NT2/D1 (cell line): ENCODE measurements at regions not wholly inside any gene's neighbourhood (a gene's known extent, or its start where the extent isn't known, plus 50 kb on each side); places are given as distances from the start of the nearest gene placed in this dataset.
"Not testable (repeated sequence)": the region's sequence is repeated elsewhere in the genome, so short reads cannot be mapped to it uniquely, and the experiment has no call there.

Source experiments
- DNase-seq: peaks from one replicate; pipeline ENCODE4 v3.0.0-alpha.2; 2011; ENCODE audit warnings: low read depth, low spot score
- H3K27me3 ChIP-seq: 2 replicates; pipeline ENCODE4 v1.6.0; 2011; ENCODE audit warnings: mild to moderate bottlenecking; ENCODE audit not compliant: insufficient read length, insufficient read depth
- H3K36me3 ChIP-seq: 2 replicates; pipeline ENCODE4 v1.6.1; 2011; ENCODE audit warnings: mild to moderate bottlenecking, low read length, mixed read lengths; ENCODE audit not compliant: insufficient read depth, insufficient read length
- H3K4me1 ChIP-seq: 2 replicates; pipeline ENCODE4 v1.5.1; 2011; ENCODE audit not compliant: insufficient read depth, insufficient read length
- H3K4me3 ChIP-seq: 2 replicates; pipeline ENCODE4 v1.5.1; 2011; ENCODE audit warnings: low read depth; ENCODE audit not compliant: insufficient read length
- H3K9ac ChIP-seq: 2 replicates; pipeline ENCODE4 v1.6.0; 2011; ENCODE audit warnings: low read depth; ENCODE audit not compliant: insufficient read length
- H3K9me3 ChIP-seq: 2 replicates; pipeline ENCODE4 v1.5.1; 2011; ENCODE audit warnings: mild to moderate bottlenecking, low read length; ENCODE audit not compliant: insufficient read depth
- SUZ12 ChIP-seq: IDR thresholded peaks from 2 replicates; pipeline ENCODE4 v1.6.1; 2011; ENCODE audit not compliant: insufficient read length, insufficient read depth; ENCODE audit errors: extremely low read depth
- YY1 ChIP-seq: IDR thresholded peaks from 2 replicates; pipeline ENCODE4 v1.6.1; 2011; ENCODE audit not compliant: insufficient read length, insufficient read depth
- ZNF274 ChIP-seq: IDR thresholded peaks from 2 replicates; pipeline ENCODE4 v1.6.1; 2011; ENCODE audit warnings: mild to moderate bottlenecking, low read depth, low read length

GRCh38 chr12:131276501-131277185 is 322.9 kb downstream of the ADGRD1 start:
- Histone ChIP-seq H3K4me1 (peaks cover 5% of the 10 kb centered on the region), H3K36me3 (no peaks in the 10 kb centered on the region), H3K9me3 (no peaks in the 10 kb centered on the region), H3K27me3 (peaks cover 2% of the 10 kb centered on the region), H3K4me3 (no peak overlapping the region), H3K9ac (no peak overlapping the region)
- no peak for TF ChIP-seq YY1
- no peak for TF ChIP-seq ZNF274
- DNase-seq, result no peak

- H3K36me3 ChIP-seq, DNase-seq, H3K4me3 ChIP-seq, H3K4me1 ChIP-seq, H3K9me3 ChIP-seq, H3K27me3 ChIP-seq, H3K9ac ChIP-seq: not testable (repeated sequence)
Observed at GRCh38 chr12:131277186-131278091, 323.7 kb downstream of the ADGRD1 start.

- not testable (repeated sequence) for H3K4me3 ChIP-seq, H3K27me3 ChIP-seq, H3K4me1 ChIP-seq, H3K9ac ChIP-seq, H3K9me3 ChIP-seq, DNase-seq, H3K36me3 ChIP-seq
Observed at GRCh38 chr12:131278451-131279115, 324.9 kb downstream of the ADGRD1 start.

- peaks cover 7% of the 10 kb centered on the region for H3K4me1 ChIP-seq
- H3K9ac ChIP-seq, result no peak overlapping the region
- peaks cover 2% of the 10 kb centered on the region for H3K27me3 ChIP-seq
- no peaks in the 10 kb centered on the region for H3K36me3 ChIP-seq
- no peak for DNase-seq
- H3K4me3 ChIP-seq, result no peak overlapping the region
- TF ChIP-seq YY1 (no peak), SUZ12 (no peak), ZNF274 (no peak)
- H3K9me3 ChIP-seq, result no peaks in the 10 kb centered on the region
Observed at GRCh38 chr12:131279281-131279921, 325.7 kb downstream of the ADGRD1 start.

- no peak for DNase-seq
- Histone ChIP-seq H3K4me3 (no peak overlapping the region), H3K36me3 (no peaks in the 10 kb centered on the region), H3K4me1 (peaks cover 7% of the 10 kb centered on the region), H3K27me3 (no peaks in the 10 kb centered on the region), H3K9me3 (no peaks in the 10 kb centered on the region), H3K9ac (no peak overlapping the region)
- TF ChIP-seq YY1 (no peak), SUZ12 (no peak), ZNF274 (no peak)
Observed at GRCh38 chr12:131280426-131280825, 326.7 kb downstream of the ADGRD1 start.

- Histone ChIP-seq H3K4me1 (peaks cover 7% of the 10 kb centered on the region), H3K27me3 (no peaks in the 10 kb centered on the region), H3K9me3 (no peaks in the 10 kb centered on the region), H3K4me3 (no peak overlapping the region), H3K9ac (no peak overlapping the region), H3K36me3 (no peaks in the 10 kb centered on the region)
- no peak for DNase-seq
- TF ChIP-seq SUZ12 (no peak), YY1 (no peak), ZNF274 (no peak)
Observed at GRCh38 chr12:131281016-131281415, 327.3 kb downstream of the ADGRD1 start.

- peaks cover 5% of the 10 kb centered on the region for H3K4me1 ChIP-seq
- no peak for DNase-seq
- TF ChIP-seq ZNF274 (no peak), SUZ12 (no peak), YY1 (no peak)
- no peaks in the 10 kb centered on the region for H3K9me3 ChIP-seq
- H3K9ac ChIP-seq, result no peak overlapping the region
- no peak overlapping the region for H3K4me3 ChIP-seq
- no peaks in the 10 kb centered on the region for H3K36me3 ChIP-seq
- no peaks in the 10 kb centered on the region for H3K27me3 ChIP-seq
Observed at GRCh38 chr12:131282292-131283080, 328.8 kb downstream of the ADGRD1 start.
